ENCODE measurements at regions not wholly inside any gene's neighbourhood (a gene's known extent, or its start where the extent isn't known, plus 50 kb on each side); places are given as distances from the start of the nearest gene placed in this dataset.

GRCh38 chr11:28837599-28837998, 729.4 kb downstream of the METTL15 start:
- H3K9me3 Mint-ChIP-seq = no peaks in the 10 kb centered on the region
- H3K4me3 Mint-ChIP-seq = no peak overlapping the region
- H3K4me1 Mint-ChIP-seq = peaks cover 9% of the 10 kb centered on the region
- no peaks in the 10 kb centered on the region for H3K36me3 Mint-ChIP-seq (ENCODE audit: low read depth)
- no peaks in the 10 kb centered on the region for H3K27me3 Mint-ChIP-seq (ENCODE audit: low read depth)
- DNase-seq (ENCODE audit: low read depth, low spot score) = no peak
- H3K27ac Mint-ChIP-seq (ENCODE audit: unreplicated experiment) = no peak overlapping the region
- no peak for TF ChIP-seq CTCF (conservative IDR thresholded peaks at IDR 0.05)

DNA sequence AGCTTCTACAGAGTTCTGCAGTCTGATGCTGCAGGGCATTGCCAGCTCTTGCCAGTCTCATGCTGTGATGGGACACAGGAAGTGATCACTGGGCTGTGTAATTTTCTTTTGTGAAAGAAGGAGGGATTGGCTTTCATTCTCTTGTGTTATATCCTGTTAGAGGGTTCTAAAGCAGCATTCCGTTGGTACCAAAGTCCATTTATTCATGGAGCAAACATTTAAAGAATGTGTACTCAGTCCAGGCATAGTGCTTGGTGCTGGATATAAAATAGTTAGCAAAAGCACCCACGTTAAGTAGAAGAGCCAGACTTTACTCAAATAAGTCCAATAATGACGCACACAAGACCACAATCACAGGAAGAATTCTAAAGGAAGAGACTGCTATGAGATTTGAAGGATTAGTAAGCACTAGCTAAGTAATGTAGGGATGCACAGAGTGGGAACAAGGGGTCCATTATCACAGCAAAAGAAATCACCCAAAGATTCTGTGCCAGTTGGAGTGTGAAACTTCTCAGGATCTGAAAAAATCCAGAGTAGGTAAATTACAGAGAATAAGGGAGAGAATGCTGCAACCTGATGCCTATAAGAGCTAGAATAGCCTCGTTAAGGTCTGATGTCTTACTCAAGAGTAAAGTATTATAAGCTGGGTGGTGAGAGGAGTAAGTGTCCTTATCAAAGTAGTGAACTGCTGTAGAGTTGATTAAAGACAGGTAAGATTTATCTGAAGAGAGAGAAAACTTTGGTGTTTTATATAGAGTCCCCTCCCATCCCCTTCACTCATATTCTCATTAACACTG, 728.3 kb downstream of the METTL15 start:
- Mint-ChIP-seq H3K36me3 (ENCODE audit: low read depth) (no peaks in the 10 kb centered on the region), H3K4me3 (no peak overlapping the region), H3K9me3 (no peaks in the 10 kb centered on the region), H3K27me3 (ENCODE audit: low read depth) (no peaks in the 10 kb centered on the region), H3K27ac (ENCODE audit: unreplicated experiment) (no peak overlapping the region), H3K4me1 (peaks cover 9% of the 10 kb centered on the region)
- DNase-seq (ENCODE audit: low read depth, low spot score) = no peak
- no peak for TF ChIP-seq CTCF (conservative IDR thresholded peaks at IDR 0.05)

DNA sequence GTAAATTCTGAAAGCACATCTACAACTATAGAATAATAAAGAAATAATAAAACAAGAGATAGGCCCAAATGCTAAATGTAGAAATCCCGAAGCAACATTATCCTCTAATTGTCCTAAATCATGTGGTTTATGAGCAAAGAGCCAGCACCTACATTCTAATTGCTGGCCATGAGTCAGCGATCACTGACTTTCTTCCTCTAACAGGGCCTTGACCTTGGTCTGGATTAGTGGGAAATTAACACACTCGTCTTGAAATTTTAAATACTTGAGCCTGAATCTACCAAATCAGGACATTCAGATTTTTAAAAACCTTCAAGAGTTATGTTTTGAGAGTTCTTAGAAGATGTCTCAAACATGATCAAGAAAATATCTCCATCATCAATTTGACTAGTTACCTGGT, 727.6 kb downstream of the METTL15 start:
- H3K27ac Mint-ChIP-seq (ENCODE audit: unreplicated experiment) = no peak overlapping the region
- DNase-seq (ENCODE audit: low read depth, low spot score) = no peak
- H3K4me3 Mint-ChIP-seq = no peak overlapping the region
- no peak for TF ChIP-seq CTCF (conservative IDR thresholded peaks at IDR 0.05)
- H3K4me1 Mint-ChIP-seq = peaks cover 9% of the 10 kb centered on the region
- no peaks in the 10 kb centered on the region for H3K9me3 Mint-ChIP-seq
- H3K27me3 Mint-ChIP-seq (ENCODE audit: low read depth) = no peaks in the 10 kb centered on the region
- no peaks in the 10 kb centered on the region for H3K36me3 Mint-ChIP-seq (ENCODE audit: low read depth)

- H3K27me3 Mint-ChIP-seq (ENCODE audit: low read depth) = no peaks in the 10 kb centered on the region
- TF ChIP-seq CTCF (conservative IDR thresholded peaks at IDR 0.05) = no peak
- H3K27ac Mint-ChIP-seq (ENCODE audit: unreplicated experiment) = no peak overlapping the region
- no peak for DNase-seq (ENCODE audit: low read depth, low spot score)
- H3K4me3 Mint-ChIP-seq = no peak overlapping the region
- no peaks in the 10 kb centered on the region for H3K36me3 Mint-ChIP-seq (ENCODE audit: low read depth)
- H3K9me3 Mint-ChIP-seq = no peaks in the 10 kb centered on the region
- peaks cover 9% of the 10 kb centered on the region for H3K4me1 Mint-ChIP-seq
These were observed 727.1 kb downstream of the METTL15 start for GRCh38 chr11:28835317-28835716.

DNA sequence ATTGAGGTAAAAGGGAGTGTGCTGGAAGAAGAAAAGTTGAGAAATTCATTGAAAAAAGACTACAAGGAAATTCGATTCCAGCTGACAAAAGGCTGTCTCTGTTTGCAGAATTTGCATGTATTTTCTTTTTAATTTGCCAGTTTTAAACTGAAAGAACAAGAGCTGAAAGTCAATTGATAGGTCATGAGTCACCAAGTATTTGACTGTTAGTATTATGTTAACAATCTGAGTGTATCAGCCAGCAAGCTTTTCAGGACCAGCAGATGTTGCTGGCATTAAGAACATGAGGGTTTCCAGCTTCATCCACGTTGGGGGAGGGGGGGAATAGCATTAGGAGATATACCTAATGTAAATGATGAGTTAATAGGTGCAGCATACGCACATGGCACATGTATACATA, 726.7 kb downstream of the METTL15 start:
- no peak for DNase-seq (ENCODE audit: low read depth, low spot score)
- Mint-ChIP-seq H3K4me3 (no peak overlapping the region), H3K4me1 (peaks cover 9% of the 10 kb centered on the region), H3K27ac (ENCODE audit: unreplicated experiment) (no peak overlapping the region), H3K27me3 (ENCODE audit: low read depth) (no peaks in the 10 kb centered on the region), H3K36me3 (ENCODE audit: low read depth) (no peaks in the 10 kb centered on the region), H3K9me3 (no peaks in the 10 kb centered on the region)
- TF ChIP-seq CTCF (conservative IDR thresholded peaks at IDR 0.05) = no peak
